ENCODE measurements at regions not wholly inside any gene's neighbourhood (a gene's known extent, or its start where the extent isn't known, plus 50 kb on each side); places are given as distances from the start of the nearest gene placed in this dataset.

GRCh38 chr14:98578204-98578603 is 693.8 kb downstream of the BCL11B start:
- no peak overlapping the region for H3K4me3 ChIP-seq (ENCODE audit: low read depth, low read length)
- no peak for DNase-seq (ENCODE audit: low read depth)
- TF ChIP-seq CTCF (conservative IDR thresholded peaks at IDR 0.05; ENCODE audit: low read depth, low read length) = no peak

GRCh38 chr14:98579140-98579539 is 692.9 kb downstream of the BCL11B start:
- DNase-seq (ENCODE audit: low read depth) = no peak
- H3K4me3 ChIP-seq (ENCODE audit: low read depth, low read length) = no peak overlapping the region
- no peak for TF ChIP-seq CTCF (conservative IDR thresholded peaks at IDR 0.05; ENCODE audit: low read depth, low read length)

- no peak overlapping the region for H3K4me3 ChIP-seq (ENCODE audit: low read depth, low read length)
- no peak for DNase-seq (ENCODE audit: low read depth)
- no peak for TF ChIP-seq CTCF (conservative IDR thresholded peaks at IDR 0.05; ENCODE audit: low read depth, low read length)
These were observed 691.8 kb downstream of the BCL11B start for GRCh38 chr14:98580131-98580678.

GRCh38 chr14:98582276-98582675 is 689.7 kb downstream of the BCL11B start:
- TF ChIP-seq CTCF (conservative IDR thresholded peaks at IDR 0.05; ENCODE audit: low read depth, low read length) = no peak
- DNase-seq (ENCODE audit: low read depth) = no peak

GRCh38 chr14:98591161-98591560 is 680.8 kb downstream of the BCL11B start:
- no peak for DNase-seq (ENCODE audit: low read depth)
- TF ChIP-seq CTCF (conservative IDR thresholded peaks at IDR 0.05; ENCODE audit: low read depth, low read length) = no peak
- no peak overlapping the region for H3K4me3 ChIP-seq (ENCODE audit: low read depth, low read length)

More at GRCh38 chr14:98582276-98582675, 689.7 kb downstream of the BCL11B start:
- H3K4me3 ChIP-seq (ENCODE audit: low read depth, low read length) = no peak overlapping the region

- DNase-seq (ENCODE audit: low read depth) = no peak
- no peak overlapping the region for H3K4me3 ChIP-seq (ENCODE audit: low read depth, low read length)
- no peak for TF ChIP-seq CTCF (conservative IDR thresholded peaks at IDR 0.05; ENCODE audit: low read depth, low read length)
These were observed 679.3 kb downstream of the BCL11B start for GRCh38 chr14:98592611-98593170.

- no peak for TF ChIP-seq CTCF (conservative IDR thresholded peaks at IDR 0.05; ENCODE audit: low read depth, low read length)
- DNase-seq (ENCODE audit: low read depth) = no peak
- H3K4me3 ChIP-seq (ENCODE audit: low read depth, low read length) = no peak overlapping the region
These were observed 678.6 kb downstream of the BCL11B start for GRCh38 chr14:98593361-98593761.

All from epithelial cell of proximal tubule (primary cell).